OCI-LY1 (cell line): ENCODE measurements at regions not wholly inside any gene's neighbourhood (a gene's known extent, or its start where the extent isn't known, plus 50 kb on each side); places are given as distances from the start of the nearest gene placed in this dataset.

ENCODE experiments used
- H2AFZ ChIP-seq: fragments of 200-600 bp; sonication (generic), shearing (Covaris generic); 2 replicates; pipeline ENCODE4 v1.6.0; 2014; ENCODE audit warnings: antibody characterized with exemption, mild to moderate bottlenecking, low read length
- H3F3A ChIP-seq: fragments of 200-600 bp; sonication (generic), shearing (Covaris generic); 2 replicates; pipeline ENCODE4 v1.6.0; 2014; ENCODE audit warnings: mild to moderate bottlenecking, antibody characterized with exemption, low read length, moderate library complexity; ENCODE audit not compliant: insufficient read depth
- H3K27ac ChIP-seq: fragments of 200-600 bp; sonication (generic); 2 replicates; pipeline ENCODE4 v1.5.1; 2014; ENCODE audit warnings: low read length, mixed run types, mild to moderate bottlenecking, low read depth; ENCODE audit not compliant: poor library complexity, severe bottlenecking
- H3K27me3 ChIP-seq: fragments of 200-600 bp; sonication (generic); 2 replicates; pipeline ENCODE4 v1.6.0; 2014; ENCODE audit warnings: antibody characterized with exemption, mild to moderate bottlenecking, low read length, moderate library complexity; ENCODE audit not compliant: insufficient read depth
- H3K36me3 ChIP-seq: fragments of 200-600 bp; sonication (generic); 2 replicates; pipeline ENCODE4 v1.6.1; 2014; ENCODE audit warnings: mild to moderate bottlenecking, antibody characterized with exemption, low read length, moderate library complexity, mixed read lengths; ENCODE audit not compliant: insufficient read depth
- H3K4me1 ChIP-seq: fragments of 200-600 bp; sonication (generic); 2 replicates; pipeline ENCODE4 v1.5.1; 2014; ENCODE audit warnings: mild to moderate bottlenecking, low read length, moderate library complexity; ENCODE audit not compliant: insufficient read depth, severe bottlenecking
- H3K4me2 ChIP-seq: fragments of 200-600 bp; sonication (generic), shearing (Covaris generic); 2 replicates; pipeline ENCODE4 v1.6.1; 2014; ENCODE audit warnings: low read length
- H3K4me3 ChIP-seq: fragments of 200-600 bp; sonication (generic); 2 replicates; pipeline ENCODE4 v1.5.1; 2014; ENCODE audit warnings: low read length, low read depth, mild to moderate bottlenecking, mixed read lengths; ENCODE audit not compliant: poor library complexity, severe bottlenecking
- H3K79me2 ChIP-seq: fragments of 200-600 bp; shearing (Covaris generic); 2 replicates; pipeline ENCODE4 v1.6.1; 2016; ENCODE audit warnings: mixed run types, low read length, mixed read lengths; ENCODE audit not compliant: insufficient read depth
- H3K9ac ChIP-seq: fragments of 200-600 bp; sonication (generic), shearing (Covaris generic); 2 replicates; pipeline ENCODE4 v1.6.1; 2014; ENCODE audit warnings: mild to moderate bottlenecking, low read length, mixed read lengths
- H3K9me2 ChIP-seq: fragments of 200-600 bp; sonication (generic), shearing (Covaris generic); 2 replicates; pipeline ENCODE4 v1.6.1; 2014; ENCODE audit warnings: low read depth, mild to moderate bottlenecking, low read length, mixed read lengths
- H3K9me3 ChIP-seq: fragments of 200-600 bp; shearing (Covaris generic); 2 replicates; pipeline ENCODE4 v1.6.1; 2014; ENCODE audit warnings: low read length, mixed read lengths
- H4K20me1 ChIP-seq: fragments of 200-600 bp; sonication (generic), shearing (Covaris generic); 2 replicates; pipeline ENCODE4 v1.6.0; 2016; ENCODE audit warnings: mild to moderate bottlenecking, low read length; ENCODE audit not compliant: insufficient read depth
- EZH2 ChIP-seq: fragments of 200-600 bp; sonication (generic), shearing (Covaris generic); IDR thresholded peaks from 2 replicates; pipeline ENCODE4 v1.8.0; 2017; ENCODE audit warnings: borderline replicate concordance, mixed run types, mild to moderate bottlenecking, antibody characterized with exemption, low read length, moderate library complexity, mixed read lengths
- TF ChIP-seq, protein P1 (sequence below): fragments of 200-600 bp; sonication (generic), shearing (Covaris generic); IDR thresholded peaks from 2 replicates; pipeline ENCODE4 v1.5.1; 2017; ENCODE audit warnings: mild to moderate bottlenecking, antibody characterized with exemption, low read length, moderate library complexity, mixed read lengths

DNA sequence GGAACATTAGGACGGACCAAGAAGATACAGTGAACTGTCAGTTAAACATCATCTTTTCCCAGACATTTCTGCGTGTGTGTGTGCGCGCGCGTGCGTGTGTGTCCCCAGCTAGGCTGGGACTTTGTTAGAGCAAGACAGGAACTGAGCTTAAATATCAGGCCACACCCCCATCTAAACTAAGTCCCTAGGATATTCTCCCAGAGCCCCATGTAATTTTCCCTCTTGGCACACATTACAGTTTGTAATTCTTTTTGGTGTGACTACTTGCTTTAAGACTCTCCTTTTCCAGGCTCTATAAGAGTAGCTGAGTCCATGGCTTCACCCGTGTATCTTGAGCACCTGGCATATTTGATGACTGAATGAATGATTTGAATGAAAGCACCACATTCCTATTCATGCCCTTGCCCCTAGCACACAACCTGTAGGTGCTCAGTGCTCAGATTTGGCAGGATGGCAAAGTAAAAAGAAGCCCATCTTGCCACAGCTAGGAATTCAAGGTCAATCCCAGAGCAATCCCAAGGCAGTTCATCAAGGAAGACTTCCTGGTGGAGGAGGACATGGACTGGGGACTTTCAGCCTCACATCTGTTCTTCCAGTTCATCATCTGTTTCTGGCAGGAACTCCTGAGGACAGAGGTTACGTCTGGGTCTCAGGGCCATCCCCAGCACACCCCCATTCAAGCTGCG, 69.2 kb downstream of the MRPL14 start:
- Histone ChIP-seq H3K9ac (no peak overlapping the region), H3K27ac (no peak overlapping the region), H3K9me3 (no peaks in the 10 kb centered on the region), H3K79me2 (no peaks in the 10 kb centered on the region), H4K20me1 (no peaks in the 10 kb centered on the region), H3K4me3 (no peak overlapping the region), H3K4me2 (no peak overlapping the region), H3K27me3 (peaks cover 7% of the 10 kb centered on the region; the same call in 1 of the 2 replicates), H3K36me3 (no peaks in the 10 kb centered on the region), H3K4me1 (no peaks in the 10 kb centered on the region), H2AFZ (no peak overlapping the region), H3F3A (no peaks in the 10 kb centered on the region), H3K9me2 (no peaks in the 10 kb centered on the region)
- no peak for TF ChIP-seq EZH2

DNA sequence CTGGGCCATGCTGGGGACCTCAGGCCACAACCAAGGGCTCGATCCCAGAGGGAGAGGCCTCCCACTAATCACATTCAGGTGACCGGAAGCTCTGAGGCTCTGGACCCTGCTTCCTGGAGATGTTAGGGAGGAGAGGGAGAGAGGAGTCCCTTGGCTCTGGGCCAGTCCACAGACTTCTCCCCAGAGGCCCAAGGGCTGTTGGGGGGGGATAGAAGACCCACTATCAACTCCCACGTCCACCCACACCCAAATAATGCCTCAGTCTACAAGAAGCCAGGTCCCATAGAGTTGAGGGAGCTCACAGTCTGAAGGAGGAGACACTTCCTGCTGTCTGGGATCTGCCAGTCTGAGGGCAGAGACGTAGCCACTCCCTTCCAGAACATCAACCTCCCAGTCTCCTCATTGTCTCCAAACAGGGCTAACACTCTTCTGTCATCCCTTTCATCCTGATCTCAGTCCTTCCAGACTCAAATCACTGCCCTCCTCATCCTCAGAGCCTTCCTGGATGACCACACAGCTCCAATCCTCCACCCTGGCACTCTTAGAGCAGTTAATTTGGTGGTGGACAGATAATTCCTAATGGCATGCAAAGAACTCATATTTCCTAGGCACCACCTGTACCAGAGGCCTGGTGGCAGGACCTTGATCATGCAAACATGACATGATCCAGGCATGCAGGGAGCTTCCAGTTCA, 69.9 kb downstream of the MRPL14 start:
- H3K27ac ChIP-seq, result no peak overlapping the region
- H4K20me1 ChIP-seq, result no peaks in the 10 kb centered on the region
- no peaks in the 10 kb centered on the region for H3K4me1 ChIP-seq
- no peak overlapping the region for H2AFZ ChIP-seq
- no peaks in the 10 kb centered on the region for H3K9me3 ChIP-seq
- no peaks in the 10 kb centered on the region for H3K79me2 ChIP-seq
- H3K4me2 ChIP-seq, result no peak overlapping the region
- no peak overlapping the region for H3K9ac ChIP-seq
- TF ChIP-seq, protein P1, sequence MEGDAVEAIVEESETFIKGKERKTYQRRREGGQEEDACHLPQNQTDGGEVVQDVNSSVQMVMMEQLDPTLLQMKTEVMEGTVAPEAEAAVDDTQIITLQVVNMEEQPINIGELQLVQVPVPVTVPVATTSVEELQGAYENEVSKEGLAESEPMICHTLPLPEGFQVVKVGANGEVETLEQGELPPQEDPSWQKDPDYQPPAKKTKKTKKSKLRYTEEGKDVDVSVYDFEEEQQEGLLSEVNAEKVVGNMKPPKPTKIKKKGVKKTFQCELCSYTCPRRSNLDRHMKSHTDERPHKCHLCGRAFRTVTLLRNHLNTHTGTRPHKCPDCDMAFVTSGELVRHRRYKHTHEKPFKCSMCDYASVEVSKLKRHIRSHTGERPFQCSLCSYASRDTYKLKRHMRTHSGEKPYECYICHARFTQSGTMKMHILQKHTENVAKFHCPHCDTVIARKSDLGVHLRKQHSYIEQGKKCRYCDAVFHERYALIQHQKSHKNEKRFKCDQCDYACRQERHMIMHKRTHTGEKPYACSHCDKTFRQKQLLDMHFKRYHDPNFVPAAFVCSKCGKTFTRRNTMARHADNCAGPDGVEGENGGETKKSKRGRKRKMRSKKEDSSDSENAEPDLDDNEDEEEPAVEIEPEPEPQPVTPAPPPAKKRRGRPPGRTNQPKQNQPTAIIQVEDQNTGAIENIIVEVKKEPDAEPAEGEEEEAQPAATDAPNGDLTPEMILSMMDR, result no peak
- no peak for TF ChIP-seq EZH2
- no peaks in the 10 kb centered on the region for H3K9me2 ChIP-seq
- no peaks in the 10 kb centered on the region for H3F3A ChIP-seq
- no peaks in the 10 kb centered on the region for H3K36me3 ChIP-seq
- peaks cover 7% of the 10 kb centered on the region; the same call in 1 of the 2 replicates for H3K27me3 ChIP-seq
- no peak overlapping the region for H3K4me3 ChIP-seq

DNA sequence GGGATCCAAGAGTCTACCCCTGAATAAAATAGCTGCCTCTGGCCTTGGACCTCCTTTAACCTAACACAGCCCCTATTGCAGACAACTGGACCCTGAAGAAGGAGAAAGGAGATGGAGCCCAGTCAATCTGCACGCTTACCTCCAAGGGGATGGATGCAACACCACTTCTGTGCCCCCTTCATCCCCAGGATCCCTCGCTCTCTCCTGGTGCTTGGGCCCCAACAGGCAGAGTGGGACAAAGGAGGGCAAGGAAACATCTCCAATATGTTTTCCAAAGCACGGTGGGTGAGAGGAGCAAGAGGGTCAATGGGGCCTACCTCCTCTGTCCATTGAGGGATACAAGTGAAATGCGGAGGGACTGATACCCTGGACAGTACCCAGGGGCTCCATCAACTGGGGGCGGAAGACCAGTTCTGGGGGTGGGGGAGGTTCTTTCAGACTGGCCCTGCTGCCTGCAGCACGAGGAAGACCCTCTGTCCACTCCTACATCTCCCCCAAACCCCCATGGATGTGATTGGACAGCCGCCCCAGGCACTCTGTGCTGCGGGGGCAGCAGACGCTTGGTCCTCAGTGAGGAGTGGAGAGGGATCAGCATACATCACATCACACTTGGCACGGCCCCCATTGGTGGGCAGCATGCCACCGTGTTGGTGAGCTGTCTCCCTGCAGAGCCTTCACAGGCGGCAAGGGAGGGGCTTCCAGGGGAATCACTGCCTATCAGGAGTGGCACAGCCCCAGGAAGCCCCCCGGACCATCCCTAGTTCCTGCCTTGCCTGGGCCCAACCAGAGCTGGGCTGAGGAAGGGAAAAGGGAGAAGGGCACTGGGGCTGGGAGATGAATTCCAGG, 70.6 kb downstream of the MRPL14 start:
- H3K79me2 ChIP-seq, result no peaks in the 10 kb centered on the region
- no peaks in the 10 kb centered on the region for H3K9me3 ChIP-seq
- no peaks in the 10 kb centered on the region for H3K9me2 ChIP-seq
- peaks cover 7% of the 10 kb centered on the region; the same call in 1 of the 2 replicates for H3K27me3 ChIP-seq
- H3K9ac ChIP-seq, result no peak overlapping the region
- no peak overlapping the region for H3K4me3 ChIP-seq
- H4K20me1 ChIP-seq, result no peaks in the 10 kb centered on the region
- H3K4me2 ChIP-seq, result no peak overlapping the region
- no peak overlapping the region for H3K27ac ChIP-seq
- H3K36me3 ChIP-seq, result no peaks in the 10 kb centered on the region
- no peak overlapping the region for H2AFZ ChIP-seq
- no peaks in the 10 kb centered on the region for H3F3A ChIP-seq
- H3K4me1 ChIP-seq, result no peaks in the 10 kb centered on the region
- TF ChIP-seq, protein P1, result no peak
- TF ChIP-seq EZH2, result no peak
